ENCODE measurements at regions not wholly inside any gene's neighbourhood (a gene's known extent, or its start where the extent isn't known, plus 50 kb on each side); places are given as distances from the start of the nearest gene placed in this dataset.

GRCh38 chr17:27381007-27381501, 75.2 kb upstream of the KSR1 start:
- TF ChIP-seq CTCF (IDR thresholded peaks at IDR 0.05), result peak; percentile 96
- Histone ChIP-seq H3K4me1 (ENCODE audit: control insufficient read depth, insufficient read depth, low read length) (peaks cover 14% of the 10 kb centered on the region), H3K27ac (ENCODE audit: low read length) (no peak overlapping the region), H3K9me3 (ENCODE audit: control insufficient read depth, insufficient read depth, low read length) (no peaks in the 10 kb centered on the region), H3K36me3 (ENCODE audit: control insufficient read depth, insufficient read depth, low read length) (no peaks in the 10 kb centered on the region), H3K4me3 (ENCODE audit: low read length) (no peak overlapping the region), H3K27me3 (ENCODE audit: control insufficient read depth, insufficient read depth, low read length) (no peaks in the 10 kb centered on the region)
- H3K4me1 Mint-ChIP-seq, result peaks cover 0 to 6% of the 10 kb centered on the region in 2 donors
- H3K4me3 Mint-ChIP-seq, result peak overlapping the region; percentile 17
- ATAC-seq, result peak; percentile 95 to 99 (median 99)
- H3K27me3 Mint-ChIP-seq (ENCODE audit: low read depth in 2 of 2), result peaks cover 8 to 19% of the 10 kb centered on the region in 2 donors
- no peaks in the 10 kb centered on the region for H3K36me3 Mint-ChIP-seq
- 52% methylated on average over 22 of the region's 22 CpGs for WGBS (ENCODE audit: insufficient coverage)
- H3K27ac Mint-ChIP-seq, result no peak overlapping the region
- H3K9me3 Mint-ChIP-seq, result no peaks in the 10 kb centered on the region
- intact Hi-C loops (cut with micrococcal nuclease), result loop anchor here (1.0 to 2.0 kb wide), 2 partner anchors 144 to 220 kb away; no protein-coding TSS in a partner anchor
- peak; percentile 80 to 86 for DNase-seq

DNA sequence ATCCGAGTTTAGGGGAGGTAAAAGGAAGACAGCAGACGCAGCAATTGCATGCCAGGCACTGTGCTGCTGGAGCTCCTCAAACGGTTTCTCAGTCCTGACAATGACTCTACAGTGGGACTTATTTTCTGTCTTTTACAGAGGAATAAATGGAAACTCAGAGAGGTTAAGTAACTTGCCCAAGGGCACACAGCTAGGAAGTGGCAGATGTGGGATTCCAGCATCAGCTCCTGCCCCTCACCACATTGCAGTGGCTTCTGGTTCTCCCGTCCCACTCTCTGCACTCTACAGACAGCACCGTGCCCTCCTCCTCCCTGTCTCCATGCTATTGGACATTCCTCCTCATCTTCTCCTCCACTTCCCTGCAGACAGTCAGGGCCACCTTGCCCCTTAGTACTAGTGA, 74.2 kb upstream of the KSR1 start:
- WGBS (ENCODE audit: insufficient coverage), result 89% methylated on average over 5 of the region's 5 CpGs
- H3K4me3 ChIP-seq (ENCODE audit: low read length), result no peak overlapping the region
- Mint-ChIP-seq H3K27ac (no peak overlapping the region), H3K27me3 (ENCODE audit: low read depth in 2 of 2) (peaks cover 8 to 19% of the 10 kb centered on the region in 2 donors), H3K36me3 (no peaks in the 10 kb centered on the region), H3K4me3 (no peak overlapping the region), H3K9me3 (no peaks in the 10 kb centered on the region), H3K4me1 (peaks cover 0 to 6% of the 10 kb centered on the region in 2 donors)
- ATAC-seq (no peak), DNase-seq (no peak)
- no peak for TF ChIP-seq CTCF (IDR thresholded peaks at IDR 0.05)
- intact Hi-C loops (cut with micrococcal nuclease), result no loop called here
- H3K27me3 ChIP-seq (ENCODE audit: control insufficient read depth, insufficient read depth, low read length), result no peaks in the 10 kb centered on the region
- H3K36me3 ChIP-seq (ENCODE audit: control insufficient read depth, insufficient read depth, low read length), result no peaks in the 10 kb centered on the region
- H3K4me1 ChIP-seq (ENCODE audit: control insufficient read depth, insufficient read depth, low read length), result peaks cover 14% of the 10 kb centered on the region
- no peak overlapping the region for H3K27ac ChIP-seq (ENCODE audit: low read length)
- H3K9me3 ChIP-seq (ENCODE audit: control insufficient read depth, insufficient read depth, low read length), result no peaks in the 10 kb centered on the region

DNA sequence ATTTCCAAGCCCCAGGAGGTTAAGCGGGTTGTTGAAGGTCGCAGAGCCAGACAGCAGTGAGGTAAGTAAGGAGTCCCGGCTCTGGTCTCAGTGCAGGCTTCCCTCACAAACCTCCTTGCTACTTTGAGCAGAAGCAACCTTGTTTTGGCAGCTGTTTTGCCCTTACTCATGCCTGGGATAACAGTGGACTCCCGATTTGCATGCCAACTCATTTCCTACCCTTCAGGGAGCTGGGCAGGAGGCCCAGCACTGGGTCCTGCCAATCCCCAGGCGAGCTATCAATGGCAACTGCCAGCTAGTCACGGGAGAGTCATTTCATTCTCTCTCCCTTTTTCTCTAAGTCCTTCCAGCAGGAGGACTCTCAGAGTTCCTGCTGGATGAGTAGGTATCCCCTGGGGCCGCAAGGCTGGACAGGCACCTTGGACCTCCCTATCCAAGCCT, 72.0 kb upstream of the KSR1 start:
- ATAC-seq, result no peak
- 65% methylated on average over 7 of the region's 7 CpGs for WGBS (ENCODE audit: insufficient coverage)
- no peaks in the 10 kb centered on the region for H3K36me3 Mint-ChIP-seq
- peaks cover 6 to 12% of the 10 kb centered on the region in 2 donors for H3K27me3 Mint-ChIP-seq (ENCODE audit: low read depth in 2 of 2)
- H3K27ac Mint-ChIP-seq, result no peak overlapping the region
- Histone ChIP-seq H3K27ac (ENCODE audit: low read length) (no peak overlapping the region), H3K4me1 (ENCODE audit: control insufficient read depth, insufficient read depth, low read length) (peaks cover 19% of the 10 kb centered on the region), H3K4me3 (ENCODE audit: low read length) (no peak overlapping the region), H3K27me3 (ENCODE audit: control insufficient read depth, insufficient read depth, low read length) (no peaks in the 10 kb centered on the region), H3K9me3 (ENCODE audit: control insufficient read depth, insufficient read depth, low read length) (no peaks in the 10 kb centered on the region), H3K36me3 (ENCODE audit: control insufficient read depth, insufficient read depth, low read length) (no peaks in the 10 kb centered on the region)
- no peak for TF ChIP-seq CTCF (IDR thresholded peaks at IDR 0.05)
- DNase-seq, result no peak
- peaks cover 8 to 17% of the 10 kb centered on the region in 2 donors for H3K4me1 Mint-ChIP-seq
- intact Hi-C loops (cut with micrococcal nuclease), result no loop called here
- H3K9me3 Mint-ChIP-seq, result no peaks in the 10 kb centered on the region
- H3K4me3 Mint-ChIP-seq, result no peak overlapping the region

DNA sequence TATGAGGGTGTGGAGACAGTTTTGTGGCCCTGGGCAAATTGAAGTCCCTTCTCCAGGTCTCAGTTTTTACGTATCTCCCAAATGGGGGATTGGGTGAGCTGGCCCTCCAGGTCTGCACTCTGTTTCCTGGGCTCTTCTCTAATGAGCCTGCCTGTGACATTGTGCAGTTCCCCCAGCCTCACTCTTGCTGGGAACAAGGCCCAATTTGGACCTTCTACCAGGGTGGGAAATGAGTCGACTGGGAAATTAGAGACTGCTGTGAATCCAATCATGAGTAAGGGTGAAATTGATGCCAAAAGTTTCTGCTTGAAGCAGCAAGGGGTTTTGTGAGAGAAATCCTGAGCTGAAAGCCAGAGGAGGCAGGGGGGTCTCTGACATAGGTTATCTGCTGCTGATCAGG, 71.5 kb upstream of the KSR1 start:
- intact Hi-C loops (cut with micrococcal nuclease), result no loop called here
- H3K9me3 ChIP-seq (ENCODE audit: control insufficient read depth, insufficient read depth, low read length), result no peaks in the 10 kb centered on the region
- no peak for TF ChIP-seq CTCF (IDR thresholded peaks at IDR 0.05)
- no peak for ATAC-seq
- no peaks in the 10 kb centered on the region for H3K9me3 Mint-ChIP-seq
- DNase-seq, result no peak
- no peak overlapping the region for H3K4me3 ChIP-seq (ENCODE audit: low read length)
- no peaks in the 10 kb centered on the region for H3K36me3 ChIP-seq (ENCODE audit: control insufficient read depth, insufficient read depth, low read length)
- H3K4me3 Mint-ChIP-seq, result no peak overlapping the region
- H3K27me3 ChIP-seq (ENCODE audit: control insufficient read depth, insufficient read depth, low read length), result no peaks in the 10 kb centered on the region
- H3K4me1 Mint-ChIP-seq, result peaks cover 8 to 21% of the 10 kb centered on the region in 2 donors
- H3K27ac ChIP-seq (ENCODE audit: low read length), result no peak overlapping the region
- no peaks in the 10 kb centered on the region for H3K36me3 Mint-ChIP-seq
- 93% methylated on average over 2 of the region's 2 CpGs for WGBS (ENCODE audit: insufficient coverage)
- peaks cover 19% of the 10 kb centered on the region for H3K4me1 ChIP-seq (ENCODE audit: control insufficient read depth, insufficient read depth, low read length)
- peaks cover 1 to 10% of the 10 kb centered on the region in 2 donors for H3K27me3 Mint-ChIP-seq (ENCODE audit: low read depth in 2 of 2)
- no peak overlapping the region for H3K27ac Mint-ChIP-seq

Measured in natural killer cell (primary cell).